Duodenal mucosa (tissue), 2 donors: ENCODE measurements at regions not wholly inside any gene's neighbourhood (a gene's known extent, or its start where the extent isn't known, plus 50 kb on each side); places are given as distances from the start of the nearest gene placed in this dataset.

Source experiments
- H3K27ac ChIP-seq: one replicate; pipeline ENCODE4 v1.7.0; 2013; ENCODE audit warnings: low read depth, low read length
- H3K27me3 ChIP-seq, 2 donors: one replicate each; pipeline ENCODE4 v1.7.0; 2013; ENCODE audit warnings: low read length in 2 of 2, control low read depth in 1 of 2; ENCODE audit not compliant: insufficient read depth in 2 of 2, control insufficient read depth in 1 of 2
- H3K36me3 ChIP-seq, 2 donors: one replicate each; pipeline ENCODE4 v1.7.0; 2013; ENCODE audit warnings: low read length in 2 of 2, control low read depth in 1 of 2; ENCODE audit not compliant: insufficient read depth in 2 of 2, control insufficient read depth in 1 of 2
- H3K4me1 ChIP-seq, 2 donors: one replicate each; pipeline ENCODE4 v1.7.0; 2013; ENCODE audit warnings: low read length in 2 of 2, control low read depth in 1 of 2; ENCODE audit not compliant: insufficient read depth in 2 of 2, control insufficient read depth in 1 of 2
- H3K4me3 ChIP-seq, 2 donors: one replicate each; pipeline ENCODE4 v1.7.0; 2013; ENCODE audit warnings: low read length in 2 of 2, low read depth in 1 of 2
- H3K9ac ChIP-seq, 2 donors: one replicate each; pipeline ENCODE4 v1.7.0; 2013; ENCODE audit warnings: low read length in 2 of 2, low read depth in 1 of 2
- H3K9me3 ChIP-seq, 2 donors: one replicate each; pipeline ENCODE4 v1.7.0; 2013; ENCODE audit warnings: low read length in 2 of 2, control low read depth in 1 of 2; ENCODE audit not compliant: control insufficient read depth in 1 of 2

DNA sequence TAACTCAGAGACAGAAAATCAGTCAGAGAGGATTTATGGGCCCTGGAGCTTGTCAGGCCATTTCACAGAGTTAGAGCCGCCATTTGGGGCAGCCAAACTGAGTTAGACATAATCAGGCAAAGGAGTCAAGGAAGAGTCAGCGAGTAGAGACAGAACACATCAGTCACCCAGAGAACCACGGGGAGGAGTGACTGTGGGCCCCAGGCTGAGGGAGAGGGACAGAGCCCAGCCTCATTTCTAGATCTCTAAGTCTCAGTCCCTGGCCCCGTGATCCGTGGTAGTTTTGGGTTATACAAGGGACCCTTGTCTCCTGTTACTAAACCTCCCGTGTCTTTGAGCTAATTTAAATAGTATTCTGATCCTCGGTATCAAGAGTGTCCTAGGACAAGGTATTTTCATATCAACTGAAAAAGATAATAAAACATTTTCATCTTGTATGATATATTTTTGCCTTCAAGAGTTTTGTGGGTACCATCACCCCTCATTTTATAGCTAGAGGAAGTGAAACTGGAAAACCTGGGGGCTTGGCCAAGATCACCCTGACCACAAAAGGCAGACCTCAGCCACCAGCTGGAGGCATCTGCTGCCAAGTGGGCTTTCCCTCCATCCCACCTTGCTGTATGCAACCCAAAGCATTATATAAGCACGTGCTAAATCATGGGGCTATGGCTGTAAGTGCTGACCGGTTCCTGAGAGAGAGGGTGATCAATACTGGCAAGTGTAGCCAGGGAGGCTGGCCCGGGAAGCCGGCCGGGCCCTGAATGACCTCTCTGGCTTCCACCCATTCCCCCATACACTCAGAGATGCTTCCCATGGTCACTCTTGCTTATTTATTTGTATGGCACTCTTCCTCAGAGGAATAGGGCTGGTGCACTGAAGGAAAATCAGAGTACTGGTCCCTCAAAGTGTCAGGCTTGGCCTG, 204.1 kb downstream of the BCOR start:
- H3K9ac ChIP-seq = no peak overlapping the region
- H3K4me1 ChIP-seq = no peaks in the 10 kb centered on the region
- no peaks in the 10 kb centered on the region for H3K9me3 ChIP-seq
- H3K27ac ChIP-seq = no peak overlapping the region
- no peak overlapping the region for H3K4me3 ChIP-seq
- H3K36me3 ChIP-seq = no peaks in the 10 kb centered on the region
- no peaks in the 10 kb centered on the region for H3K27me3 ChIP-seq

DNA sequence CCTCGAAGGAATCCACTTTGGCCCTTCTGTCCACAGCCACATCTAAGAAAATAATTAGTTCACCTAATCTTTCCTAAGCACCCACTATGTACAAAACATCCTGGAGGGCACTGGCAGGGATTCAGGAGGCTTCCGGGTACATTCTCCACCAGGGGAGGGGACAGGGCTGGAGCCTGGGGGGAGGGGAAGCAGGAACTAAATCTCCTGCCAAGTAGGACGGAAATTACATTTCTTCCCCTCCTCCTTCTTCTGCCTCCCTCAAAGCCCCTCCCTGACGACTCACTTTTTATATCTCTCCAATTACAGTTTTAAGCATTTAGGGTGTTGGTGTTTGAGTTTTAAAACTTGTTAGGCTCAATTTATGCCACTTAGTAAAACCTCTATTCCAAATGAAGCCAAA, 203.1 kb downstream of the BCOR start:
- no peaks in the 10 kb centered on the region for H3K36me3 ChIP-seq
- H3K27me3 ChIP-seq = no peaks in the 10 kb centered on the region
- no peak overlapping the region for H3K27ac ChIP-seq
- H3K4me3 ChIP-seq = no peak overlapping the region
- no peaks in the 10 kb centered on the region for H3K9me3 ChIP-seq
- H3K9ac ChIP-seq = no peak overlapping the region
- H3K4me1 ChIP-seq = peaks cover 0 to under 1% of the 10 kb centered on the region in 2 donors

- Histone ChIP-seq H3K4me3 (no peak overlapping the region), H3K9me3 (no peaks in the 10 kb centered on the region), H3K27ac (no peak overlapping the region), H3K36me3 (no peaks in the 10 kb centered on the region), H3K27me3 (no peaks in the 10 kb centered on the region), H3K4me1 (peaks cover 4 to 5% of the 10 kb centered on the region in 2 donors), H3K9ac (no peak overlapping the region)
These were observed 202.3 kb downstream of the BCOR start for GRCh38 chrX:39895218-39896110.

DNA sequence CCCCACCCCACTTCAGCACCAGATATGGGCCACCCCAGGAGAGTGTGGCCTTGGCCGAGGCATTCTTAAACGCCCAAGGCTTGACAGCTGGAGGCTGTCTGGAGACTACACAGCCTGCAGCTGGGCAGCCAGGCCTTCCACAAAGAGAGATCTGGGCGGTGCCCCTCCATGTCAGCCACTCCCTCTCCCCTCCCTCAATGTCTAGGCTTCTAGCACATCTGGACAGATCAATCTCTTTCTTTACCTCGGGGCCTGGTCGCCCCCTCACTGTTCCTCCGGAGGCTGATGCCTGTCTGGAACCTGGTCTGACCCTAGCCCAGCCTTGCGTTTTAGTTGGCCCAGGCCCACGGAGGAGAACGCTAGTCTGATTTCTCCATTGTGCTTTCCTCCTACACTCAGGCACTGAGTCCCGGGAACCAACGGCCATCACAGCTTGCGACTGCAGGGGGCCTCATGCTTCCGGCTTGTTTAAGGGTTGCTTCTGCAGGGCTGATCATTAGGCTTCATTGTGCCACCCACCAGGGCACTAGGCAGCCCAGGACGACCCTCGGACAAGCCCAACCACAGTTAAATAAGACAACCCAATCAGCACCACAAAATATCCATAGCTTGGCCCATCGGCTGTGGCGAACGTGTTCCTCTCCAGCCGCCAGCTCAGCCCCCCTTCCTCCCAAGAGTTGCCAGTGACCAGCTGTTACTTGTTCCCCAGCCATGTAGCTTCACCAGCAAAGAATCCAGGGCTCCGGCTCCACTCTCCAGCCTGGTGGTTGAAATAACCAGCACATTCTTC, 200.6 kb downstream of the BCOR start:
- Histone ChIP-seq H3K36me3 (no peaks in the 10 kb centered on the region), H3K27me3 (no peaks in the 10 kb centered on the region), H3K4me3 (no peak overlapping the region), H3K9ac (no peak overlapping the region), H3K4me1 (peaks cover 4 to 5% of the 10 kb centered on the region in 2 donors), H3K9me3 (no peaks in the 10 kb centered on the region), H3K27ac (no peak overlapping the region)

DNA sequence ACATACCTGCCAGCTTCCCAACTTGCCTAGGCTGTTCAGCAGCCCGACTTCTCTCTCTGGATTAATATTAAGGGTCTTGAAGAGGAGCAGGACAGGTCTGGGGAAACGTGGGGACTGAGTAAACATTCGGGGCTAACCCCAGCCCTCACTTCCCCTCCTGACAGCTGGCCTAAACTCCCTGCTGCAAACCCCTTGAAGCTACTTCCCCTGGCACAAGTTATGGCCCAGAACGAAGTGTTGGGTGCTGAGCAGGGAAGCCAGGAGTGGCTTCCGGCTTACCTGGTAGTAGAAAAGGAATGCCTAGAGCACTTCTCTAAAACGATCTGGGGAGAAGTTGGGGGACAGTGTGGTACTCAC, 200.0 kb downstream of the BCOR start:
- Histone ChIP-seq H3K4me3 (no peak overlapping the region), H3K36me3 (no peaks in the 10 kb centered on the region), H3K27ac (no peak overlapping the region), H3K27me3 (no peaks in the 10 kb centered on the region), H3K4me1 (peaks cover 4 to 5% of the 10 kb centered on the region in 2 donors), H3K9ac (no peak overlapping the region), H3K9me3 (no peaks in the 10 kb centered on the region)

GRCh38 chrX:39898147-39898546, 199.6 kb downstream of the BCOR start:
- H3K27me3 ChIP-seq = no peaks in the 10 kb centered on the region

DNA sequence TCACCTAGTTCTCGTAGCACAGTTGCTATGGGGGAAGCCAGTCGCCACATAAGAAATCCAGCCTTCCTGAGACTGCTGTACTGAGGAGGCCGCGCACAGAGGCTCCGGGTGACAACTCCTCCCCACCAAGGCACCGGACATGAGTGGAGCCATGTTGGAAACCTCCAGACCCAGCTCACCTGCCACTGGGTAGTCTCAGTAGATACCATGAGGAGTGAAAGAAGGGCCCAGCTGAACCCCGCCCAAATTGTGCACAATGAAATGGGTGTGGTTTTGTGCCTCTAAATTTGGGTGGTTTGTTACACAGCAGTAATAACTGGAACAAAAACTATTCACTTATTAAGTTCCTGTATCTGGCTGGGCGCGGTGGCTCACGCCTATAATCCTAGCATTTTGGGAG, 198.7 kb downstream of the BCOR start:
- no peak overlapping the region for H3K27ac ChIP-seq
- H3K9ac ChIP-seq = no peak overlapping the region
- no peak overlapping the region for H3K4me3 ChIP-seq
- no peaks in the 10 kb centered on the region for H3K36me3 ChIP-seq
- no peaks in the 10 kb centered on the region for H3K9me3 ChIP-seq
- no peaks in the 10 kb centered on the region for H3K27me3 ChIP-seq
- peaks cover 4 to 5% of the 10 kb centered on the region in 2 donors for H3K4me1 ChIP-seq

More at GRCh38 chrX:39898147-39898546, 199.6 kb downstream of the BCOR start:
- Histone ChIP-seq H3K9ac (no peak overlapping the region), H3K4me1 (peaks cover 4 to 5% of the 10 kb centered on the region in 2 donors), H3K36me3 (no peaks in the 10 kb centered on the region), H3K27ac (no peak overlapping the region), H3K4me3 (no peak overlapping the region), H3K9me3 (no peaks in the 10 kb centered on the region)

DNA sequence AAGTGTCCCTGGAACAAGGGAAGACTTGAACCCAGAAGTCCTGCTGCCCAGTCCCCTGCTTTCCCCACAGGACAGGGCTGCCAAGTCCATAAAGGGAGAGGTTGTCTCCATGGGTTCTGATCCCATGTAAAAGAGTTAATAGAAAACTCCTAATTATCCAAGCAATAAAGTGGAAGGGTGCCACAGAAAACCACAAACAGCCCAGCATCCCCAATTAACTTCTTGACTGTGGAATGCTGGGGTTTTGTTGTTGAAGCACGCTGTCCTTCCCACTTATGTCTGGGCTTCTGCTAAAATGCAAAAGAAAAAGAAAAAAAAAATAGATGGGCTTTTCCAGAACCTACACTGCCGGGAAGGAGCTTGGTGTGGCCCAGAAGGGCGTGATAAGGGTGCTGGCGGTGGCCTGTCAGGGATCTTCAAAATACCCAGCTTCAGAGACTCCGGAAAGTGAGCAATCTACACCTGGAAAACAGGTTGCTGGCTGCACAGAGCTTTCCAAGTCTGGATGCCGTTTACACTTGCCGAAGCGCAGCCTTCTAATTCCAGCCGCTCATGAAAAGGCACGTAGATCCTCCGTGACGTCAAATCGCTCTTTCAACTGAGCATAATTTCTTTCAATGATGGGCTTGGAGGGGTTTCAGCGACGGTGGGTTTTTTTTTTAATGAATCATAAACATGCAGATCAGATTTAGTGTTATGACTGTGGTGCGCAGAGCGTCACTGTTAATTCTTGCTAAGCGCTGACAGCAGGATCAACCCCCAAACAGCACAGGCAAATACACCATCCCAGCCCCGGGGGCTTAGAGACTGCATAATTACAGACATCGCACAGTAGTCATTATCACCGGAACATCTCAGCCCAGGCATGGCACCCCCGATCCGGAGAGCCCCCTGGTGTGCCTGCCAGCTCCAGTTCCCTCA, 197.6 kb downstream of the BCOR start:
- peaks cover 5 to 6% of the 10 kb centered on the region in 2 donors for H3K4me1 ChIP-seq
- no peaks in the 10 kb centered on the region for H3K9me3 ChIP-seq
- H3K9ac ChIP-seq = no peak overlapping the region

GRCh38 chrX:39900777-39901170, 197.0 kb downstream of the BCOR start:
- Histone ChIP-seq H3K9me3 (no peaks in the 10 kb centered on the region), H3K27ac (no peak overlapping the region), H3K4me1 (peaks cover 8 to 9% of the 10 kb centered on the region in 2 donors), H3K9ac (no peak overlapping the region), H3K4me3 (no peak overlapping the region), H3K36me3 (no peaks in the 10 kb centered on the region), H3K27me3 (no peaks in the 10 kb centered on the region)

More for the DNA sequence above, 197.6 kb downstream of the BCOR start:
- no peak overlapping the region for H3K4me3 ChIP-seq
- H3K27me3 ChIP-seq = no peaks in the 10 kb centered on the region
- H3K27ac ChIP-seq = no peak overlapping the region
- no peaks in the 10 kb centered on the region for H3K36me3 ChIP-seq
